ENCODE measurements at regions not wholly inside any gene's neighbourhood (a gene's known extent, or its start where the extent isn't known, plus 50 kb on each side); places are given as distances from the start of the nearest gene placed in this dataset.
"Not testable (repeated sequence)": the region's sequence is repeated elsewhere in the genome, so short reads cannot be mapped to it uniquely, and the experiment has no call there.

- no peak for DNase-seq
These were observed 60.2 kb downstream of the GLUL start for GRCh38 chr1:182331387-182331786.

GRCh38 chr1:182330303-182330702 is 61.3 kb downstream of the GLUL start:
- no peak for DNase-seq

DNA sequence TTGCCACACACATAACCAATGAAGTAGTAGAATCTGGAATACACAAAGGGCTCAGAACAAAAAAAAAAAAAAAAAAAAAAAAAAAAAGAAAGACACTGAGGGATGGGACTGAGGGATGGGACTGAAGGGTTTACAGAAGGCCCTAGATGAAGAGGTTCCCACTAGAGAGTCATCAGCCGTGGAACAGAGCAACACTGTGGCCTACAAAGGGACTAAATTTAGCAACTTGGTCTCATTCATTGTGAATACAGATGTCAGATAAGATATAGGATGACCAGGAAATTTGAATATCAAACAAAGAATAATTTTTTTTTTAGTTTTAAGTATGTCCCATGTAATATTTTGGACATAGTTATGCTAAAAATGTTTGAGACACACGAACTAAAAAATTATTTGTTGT is 62.1 kb downstream of the GLUL start:
- no peak for DNase-seq

- no peak for DNase-seq
These were observed 63.0 kb downstream of the GLUL start for GRCh38 chr1:182328591-182328990.

GRCh38 chr1:182325339-182325738 is 66.3 kb downstream of the GLUL start:
- no peak for DNase-seq

DNA sequence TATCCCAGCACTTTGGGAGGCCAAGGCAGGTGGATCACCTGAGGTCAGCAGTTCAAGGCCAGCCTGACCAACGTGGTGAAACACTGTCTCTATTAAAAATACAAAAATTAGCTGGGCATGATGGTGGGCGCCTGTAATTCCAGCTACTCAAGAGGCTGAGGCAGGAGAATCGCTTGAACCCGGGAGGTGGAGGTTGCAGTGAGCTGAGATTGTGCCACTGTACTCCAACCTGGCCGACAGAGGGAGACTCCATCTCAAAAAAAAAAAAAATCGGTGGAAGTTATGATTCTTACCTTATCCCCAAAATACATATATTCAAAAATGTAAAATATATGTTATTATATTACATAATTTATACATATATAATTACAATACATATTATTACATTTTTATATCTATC is 70.1 kb downstream of the GLUL start:
- not testable (repeated sequence) for DNase-seq

- no peak for DNase-seq
These were observed 73.9 kb downstream of the GLUL start for GRCh38 chr1:182317611-182318161.

- not testable (repeated sequence) for DNase-seq
These were observed 75.1 kb downstream of the GLUL start for GRCh38 chr1:182316454-182316853.

DNA sequence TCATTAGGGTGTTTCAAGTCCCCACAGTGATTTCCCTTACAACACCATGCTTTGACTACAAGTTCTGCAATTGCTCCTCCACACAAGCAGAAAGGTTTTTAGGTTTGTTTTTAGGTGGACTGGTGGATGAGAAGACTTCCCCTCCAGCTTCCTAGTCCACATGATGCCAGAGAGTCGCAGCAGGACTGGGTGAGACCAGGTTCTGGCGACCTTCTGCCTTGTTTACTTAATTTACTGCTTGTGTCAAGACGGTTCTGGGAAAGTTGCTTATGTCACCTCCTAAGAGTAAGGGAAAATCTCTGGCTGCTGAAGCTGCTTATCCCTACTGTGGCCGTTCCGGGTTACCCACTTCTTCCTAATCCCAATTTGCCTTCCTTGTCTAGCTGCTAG is 76.4 kb downstream of the GLUL start:
- no peak for DNase-seq

DNA sequence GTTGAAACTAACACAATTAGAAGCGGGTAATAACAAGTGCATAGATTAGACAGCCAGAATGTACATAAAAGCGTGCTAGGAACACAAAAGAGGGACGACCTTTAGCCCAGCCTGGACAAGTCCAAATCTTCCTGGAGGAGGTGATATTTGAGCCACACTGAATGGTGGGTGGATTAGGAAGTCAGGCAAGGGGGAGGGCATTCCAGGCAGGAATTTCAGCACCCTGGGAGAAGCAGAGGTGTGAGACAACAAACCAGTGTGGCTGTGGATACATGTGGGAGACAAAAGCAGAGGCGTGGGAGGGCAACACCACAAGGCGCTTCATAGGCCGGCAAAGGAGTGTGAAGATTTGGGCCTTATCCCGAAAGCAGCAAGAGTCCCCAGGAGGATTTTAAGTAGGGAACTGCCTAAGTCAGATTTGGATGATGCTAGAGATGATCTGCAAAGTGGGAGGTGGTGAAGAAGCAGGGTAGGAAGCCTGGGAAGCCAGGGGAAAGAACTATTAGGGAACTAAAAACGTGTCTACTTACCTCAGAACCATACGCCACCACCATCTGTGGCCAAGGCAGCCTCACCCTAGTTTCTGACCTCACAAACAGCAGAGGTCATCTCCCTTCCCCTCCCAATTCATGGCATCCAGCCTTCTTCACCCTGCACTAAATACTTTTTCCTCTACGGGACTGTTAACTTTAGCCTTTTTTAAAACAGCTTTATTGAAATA is 81.8 kb downstream of the GLUL start:
- DNase-seq: no peak

GRCh38 chr1:182308826-182309225 is 82.8 kb downstream of the GLUL start:
- no peak for DNase-seq

GRCh38 chr1:182307486-182307885 is 84.1 kb downstream of the GLUL start:
- DNase-seq: not testable (repeated sequence)

DNA sequence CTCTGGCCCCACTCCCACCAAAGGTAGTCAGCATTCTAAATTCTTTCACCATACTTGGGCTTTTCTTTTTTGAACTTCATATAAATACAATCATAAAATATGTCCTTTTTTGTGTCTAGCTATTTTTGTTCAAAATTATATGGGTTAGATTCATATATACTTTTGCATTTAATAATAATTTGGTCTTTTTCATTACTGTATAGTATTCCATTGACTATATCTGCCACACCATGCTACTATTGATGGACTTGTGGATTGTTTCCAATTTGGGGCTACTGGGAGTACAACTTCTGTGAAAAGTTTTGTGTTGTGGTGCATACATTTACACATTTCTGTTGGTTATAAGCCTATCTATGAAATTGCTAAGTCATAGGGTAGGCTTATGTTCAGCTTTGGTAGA is 85.7 kb downstream of the GLUL start:
- DNase-seq: no peak

GRCh38 chr1:182304627-182305026 is 87.0 kb downstream of the GLUL start:
- DNase-seq: no peak

- DNase-seq: no peak
These were observed 87.4 kb downstream of the GLUL start for GRCh38 chr1:182304218-182304617.

GRCh38 chr1:182303778-182304177 is 87.8 kb downstream of the GLUL start:
- DNase-seq: no peak

DNA sequence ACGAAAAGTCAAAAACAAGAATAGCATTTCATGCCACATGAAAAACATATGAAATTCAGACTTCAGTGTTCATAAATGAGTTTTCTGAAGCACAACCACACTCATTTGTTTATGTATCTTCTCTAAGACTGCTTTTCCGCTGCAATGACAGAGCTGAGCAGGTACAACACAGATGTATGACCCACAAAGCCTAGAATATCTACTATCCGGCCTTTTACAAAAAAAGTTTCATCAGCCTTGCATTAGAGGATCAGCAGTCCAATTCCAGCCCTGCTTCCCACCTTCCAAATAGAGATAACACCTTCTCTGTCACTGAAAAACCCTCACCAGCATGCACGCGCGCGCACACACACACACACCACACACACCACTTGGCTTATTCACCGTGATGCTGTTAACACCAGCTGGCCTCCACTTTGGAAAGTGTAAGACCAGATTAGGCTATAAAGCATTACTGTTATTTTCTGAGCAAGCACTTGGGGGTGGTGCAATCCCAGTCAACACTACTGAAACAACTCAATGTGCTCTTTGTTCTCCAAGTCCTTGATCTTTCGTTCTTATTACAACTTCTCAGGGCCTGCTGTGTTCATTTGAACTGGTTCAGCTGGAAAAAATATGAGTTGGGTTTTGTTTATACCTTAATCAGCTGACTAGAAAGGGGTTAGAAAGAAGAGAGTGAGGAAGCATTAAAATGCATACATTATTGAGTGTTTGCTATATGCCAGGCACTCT is 90.0 kb downstream of the GLUL start:
- no peak for DNase-seq

DNA sequence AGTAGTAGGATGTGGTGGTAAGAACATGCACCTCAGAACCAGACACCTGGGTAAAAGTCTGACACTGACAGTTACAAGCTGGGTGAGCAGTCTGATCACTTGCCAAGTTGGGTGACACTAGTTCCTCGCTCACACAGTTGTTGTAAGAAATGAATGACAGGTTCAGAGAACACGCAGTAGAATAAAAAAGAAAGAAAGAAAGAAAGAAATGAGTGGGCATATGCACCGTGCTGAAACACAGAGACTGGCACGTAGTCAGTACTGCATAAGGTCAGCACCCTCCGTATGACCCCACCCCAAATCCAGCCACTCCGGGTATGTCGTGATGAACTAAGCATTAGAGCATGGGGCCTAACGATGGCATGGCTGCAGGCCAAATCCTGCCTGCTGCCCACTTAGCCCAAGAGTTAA is 90.6 kb downstream of the GLUL start:
- DNase-seq: no peak

- DNase-seq: peak; percentile 9
These were observed 91.6 kb downstream of the GLUL start for GRCh38 chr1:182299728-182300616.

DNA sequence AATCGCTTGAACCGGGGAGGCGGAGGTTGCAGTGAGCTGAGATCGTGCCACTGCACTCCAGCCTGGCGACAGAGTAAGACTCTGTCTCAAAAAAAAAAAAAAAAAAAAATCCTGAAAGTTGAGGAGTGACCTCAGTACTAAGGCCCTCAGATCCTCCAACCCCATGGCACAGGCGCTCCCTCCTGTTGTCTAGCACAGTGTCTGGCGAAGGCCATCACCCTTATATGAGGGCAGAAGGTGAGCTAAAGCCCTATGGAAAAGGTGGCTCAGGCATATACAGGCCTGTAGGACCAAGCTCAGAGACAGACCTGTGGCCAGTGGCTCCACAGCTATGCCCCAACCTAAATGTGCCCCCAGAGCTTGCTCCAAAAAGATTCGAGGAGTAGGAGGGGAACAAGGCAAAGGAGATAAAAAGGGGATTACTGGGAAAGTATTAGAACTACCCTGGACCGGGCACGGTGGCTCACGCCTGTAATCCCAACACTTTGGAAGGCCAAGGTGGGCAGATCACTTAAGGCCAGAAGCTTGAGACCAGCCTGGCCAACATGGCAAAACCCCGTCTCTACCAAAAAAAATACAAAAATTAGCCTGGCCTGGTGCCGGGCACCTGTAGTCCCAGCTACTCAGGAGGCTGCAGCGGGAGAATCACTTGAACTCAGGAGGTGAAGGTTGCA is 92.4 kb downstream of the GLUL start:
- DNase-seq: not testable (repeated sequence)

DNA sequence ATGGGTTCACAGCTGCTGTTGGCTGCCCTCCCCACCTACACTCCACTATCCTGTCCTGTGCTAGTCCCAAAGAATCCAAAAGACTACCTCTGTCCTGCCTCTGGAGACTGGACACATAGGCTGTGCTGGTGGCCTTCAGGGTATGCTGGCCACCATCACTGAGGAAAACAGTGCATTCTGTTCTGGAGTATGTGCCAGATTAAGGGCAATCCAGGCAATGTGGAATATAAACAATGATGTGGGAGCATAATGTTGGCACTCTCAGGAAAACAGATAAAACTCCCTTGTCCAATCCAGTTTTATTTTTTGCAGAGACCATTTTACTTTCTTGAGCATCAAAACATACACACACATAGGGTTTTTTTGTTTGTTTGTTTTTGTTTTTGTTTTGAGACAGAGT is 94.3 kb downstream of the GLUL start:
- DNase-seq: no peak

DNA sequence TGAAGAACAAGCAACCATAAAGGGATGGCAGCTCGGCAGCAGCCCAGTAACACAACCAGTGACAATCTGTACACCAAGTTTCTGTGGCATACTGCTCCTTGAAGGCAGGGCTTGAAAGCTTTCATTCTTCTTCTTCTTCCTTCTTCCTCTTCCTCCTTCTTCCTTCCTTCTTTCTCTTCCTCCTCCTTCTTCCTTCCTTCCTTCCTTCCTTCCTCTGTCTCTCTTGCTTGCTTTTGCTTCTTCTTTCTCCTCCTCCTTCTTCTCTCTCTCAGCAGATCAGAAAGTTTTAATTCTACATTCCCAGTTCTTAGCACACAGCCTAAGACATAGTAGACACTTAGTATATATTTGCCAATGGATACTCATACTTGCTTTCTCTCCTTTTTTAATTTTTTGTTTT is 95.9 kb downstream of the GLUL start:
- no peak for DNase-seq

GRCh38 chr1:182293119-182293589 is 98.4 kb downstream of the GLUL start:
- DNase-seq: no peak

Measured in NCI-H146 (cell line).